ENCODE measurements at regions not wholly inside any gene's neighbourhood (a gene's known extent, or its start where the extent isn't known, plus 50 kb on each side); places are given as distances from the start of the nearest gene placed in this dataset.
"Not testable (repeated sequence)": the region's sequence is repeated elsewhere in the genome, so short reads cannot be mapped to it uniquely, and the experiment has no call there.

DNA sequence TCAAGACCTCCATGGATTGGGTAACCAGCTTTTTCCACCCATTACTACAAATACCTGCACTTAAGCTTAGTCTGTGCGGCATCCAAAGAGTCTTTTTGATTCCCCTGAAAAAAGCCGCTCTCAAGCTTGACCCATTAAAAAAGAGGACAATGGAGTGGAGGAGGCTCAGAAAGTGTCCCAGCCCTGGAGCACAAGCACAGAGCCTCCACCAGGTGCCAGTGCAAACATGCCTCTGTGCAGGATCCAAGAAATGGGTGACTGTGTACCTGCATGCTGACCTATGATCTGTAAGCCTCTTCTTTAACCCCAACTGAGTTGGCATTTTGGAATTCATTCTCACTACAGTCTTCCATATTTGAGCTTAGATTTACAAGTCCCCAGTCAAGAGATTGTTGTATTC, 168.3 kb upstream of the TLE4 start:
- no peak for DNase-seq

DNA sequence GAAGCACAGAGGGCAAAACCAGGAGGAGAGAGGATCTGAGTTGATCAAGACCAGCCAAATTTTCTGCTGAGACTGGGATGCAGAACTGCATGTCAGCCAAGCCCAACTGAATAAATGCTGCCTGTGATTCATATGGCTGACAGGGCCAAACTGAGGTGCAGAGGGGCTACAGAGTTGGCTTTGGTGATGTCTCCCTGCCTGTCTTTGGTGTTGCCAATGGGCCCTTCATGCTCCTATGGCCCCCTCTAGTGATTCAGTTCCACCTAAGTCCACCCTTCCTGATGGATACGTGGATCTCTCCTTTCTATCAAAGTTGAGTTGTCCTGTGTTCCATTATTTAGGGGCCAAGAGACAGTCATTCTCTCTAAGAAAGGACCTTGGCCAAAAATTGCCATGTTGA, 163.6 kb upstream of the TLE4 start:
- no peak for DNase-seq

DNA sequence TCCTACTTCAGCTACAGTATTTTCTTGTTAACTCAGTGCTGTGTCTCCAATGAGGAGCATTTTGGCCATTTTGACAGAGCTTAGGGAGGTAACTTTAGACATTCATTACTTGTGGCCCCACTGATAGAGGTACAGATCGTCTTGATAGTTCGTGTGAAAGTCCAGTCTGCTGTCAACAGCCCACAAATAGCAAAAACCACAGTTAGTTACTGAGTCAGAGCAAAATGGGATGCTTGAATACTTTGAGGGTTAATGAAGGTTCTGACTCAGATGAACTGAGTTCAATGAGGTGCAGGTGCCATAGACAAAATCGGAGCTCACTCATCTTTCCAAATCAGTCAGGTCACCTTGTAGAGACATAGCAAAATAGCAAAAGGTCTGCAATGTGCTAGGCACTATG, 163.1 kb upstream of the TLE4 start:
- no peak for DNase-seq

DNA sequence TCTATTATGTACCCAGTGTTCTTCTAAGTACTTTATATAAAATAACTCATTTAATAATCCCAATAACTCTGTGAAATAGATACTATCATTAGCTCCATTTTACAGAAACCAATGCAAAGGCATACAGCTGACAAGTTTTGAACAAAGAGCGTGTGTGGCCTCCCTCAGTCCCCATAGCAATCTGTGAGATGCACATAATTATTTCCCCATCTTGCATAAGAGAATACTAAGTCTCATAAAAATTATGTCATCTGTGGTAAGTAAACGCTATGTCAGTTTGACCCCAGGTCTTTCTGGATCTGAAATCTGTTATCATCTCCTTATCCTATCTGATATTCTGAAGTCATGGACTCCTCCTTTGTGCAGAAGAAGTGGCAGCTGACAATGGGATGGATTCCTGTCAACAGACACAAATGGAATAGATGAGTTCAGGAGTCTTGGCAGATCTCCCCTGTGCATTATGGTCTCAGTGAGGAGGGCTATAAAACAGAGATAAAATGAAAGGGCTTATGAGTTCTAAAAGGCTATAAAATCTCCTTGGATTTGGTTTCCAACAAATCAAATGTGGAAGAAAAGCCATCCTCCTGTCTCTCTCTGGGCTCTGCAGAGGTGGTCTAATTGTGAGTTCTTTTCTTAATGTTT, 162.5 kb upstream of the TLE4 start:
- no peak for DNase-seq

DNA sequence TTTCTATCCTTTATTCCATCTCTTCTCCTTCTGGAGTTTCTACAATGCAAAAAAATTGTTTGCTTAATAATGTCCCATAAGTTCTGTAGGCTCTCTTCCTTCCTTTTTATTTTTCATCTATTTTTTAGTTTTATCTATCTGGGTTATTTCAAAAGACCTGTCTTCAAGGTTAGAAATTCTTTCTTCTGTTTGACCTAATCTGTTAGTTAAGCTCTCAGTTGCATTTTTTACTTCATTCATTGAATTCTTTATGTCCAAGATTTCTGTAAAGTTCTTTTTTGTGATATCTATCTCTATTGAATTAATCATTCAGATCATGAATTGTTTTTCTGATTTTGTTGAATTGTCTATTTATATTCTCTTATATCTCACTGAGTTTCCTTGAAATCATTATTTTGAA, 145.9 kb upstream of the TLE4 start:
- no peak for DNase-seq

GRCh38 chr9:79428422-79428821, 143.3 kb upstream of the TLE4 start:
- DNase-seq: no peak

DNA sequence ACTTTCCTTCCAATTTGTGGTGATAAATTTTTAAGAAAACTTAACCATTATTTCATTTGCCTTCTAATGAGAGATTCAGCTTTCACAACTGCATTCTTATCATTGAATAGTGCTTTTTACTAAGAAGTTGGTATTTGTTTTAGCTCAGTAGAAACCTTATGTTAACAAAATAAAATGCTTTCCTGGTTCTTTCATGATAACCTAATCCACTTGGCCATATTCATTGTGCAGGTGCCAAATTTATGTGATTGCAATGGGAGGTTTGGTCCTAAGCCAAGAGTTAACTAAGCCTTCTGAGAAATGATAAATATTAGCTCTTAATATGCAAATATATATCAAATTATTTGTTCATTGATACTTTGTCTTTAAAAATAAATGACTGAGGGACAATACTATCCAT, 141.1 kb upstream of the TLE4 start:
- DNase-seq: no peak

GRCh38 chr9:79431019-79431679, 140.6 kb upstream of the TLE4 start:
- no peak for DNase-seq

DNA sequence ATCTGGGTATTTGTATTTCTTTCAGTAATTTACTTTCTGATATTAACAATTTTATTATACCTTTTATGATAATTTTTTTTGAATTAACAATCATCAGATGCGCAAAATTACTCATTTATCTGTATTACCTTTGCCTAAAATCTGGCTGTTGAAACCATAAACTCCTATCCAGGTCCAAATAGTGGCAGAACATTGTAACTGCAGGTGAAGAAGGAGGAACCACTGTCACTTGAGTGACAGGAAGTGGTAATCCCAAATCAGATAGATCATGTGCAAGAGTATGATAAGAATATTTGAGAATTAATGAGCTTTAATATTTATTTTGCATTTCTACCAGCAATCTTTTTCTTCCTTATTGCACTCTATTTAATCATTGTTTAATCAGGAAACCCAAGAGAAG, 139.3 kb upstream of the TLE4 start:
- no peak for DNase-seq

GRCh38 chr9:79433703-79434102, 138.1 kb upstream of the TLE4 start:
- no peak for DNase-seq

- DNase-seq: not testable (repeated sequence)
These were observed 132.5 kb upstream of the TLE4 start for GRCh38 chr9:79439221-79439620.

GRCh38 chr9:79446523-79447307, 125.0 kb upstream of the TLE4 start:
- no peak for DNase-seq

DNA sequence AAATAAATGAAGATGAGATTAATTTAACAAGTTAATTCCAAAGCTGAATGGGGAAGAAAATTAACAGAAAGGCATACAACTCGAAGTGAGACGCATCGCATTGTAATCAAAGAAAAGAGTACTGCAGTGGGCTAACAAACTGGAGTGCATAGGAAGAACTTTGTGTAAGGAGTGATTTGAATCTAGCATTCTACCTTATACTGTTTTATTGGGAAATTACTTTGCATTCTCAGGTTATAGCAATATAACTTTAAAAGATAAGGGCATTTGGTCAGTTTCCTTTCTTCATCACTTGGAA, 124.5 kb upstream of the TLE4 start:
- DNase-seq: no peak

- no peak for DNase-seq
These were observed 124.0 kb upstream of the TLE4 start for GRCh38 chr9:79447762-79448161.

DNA sequence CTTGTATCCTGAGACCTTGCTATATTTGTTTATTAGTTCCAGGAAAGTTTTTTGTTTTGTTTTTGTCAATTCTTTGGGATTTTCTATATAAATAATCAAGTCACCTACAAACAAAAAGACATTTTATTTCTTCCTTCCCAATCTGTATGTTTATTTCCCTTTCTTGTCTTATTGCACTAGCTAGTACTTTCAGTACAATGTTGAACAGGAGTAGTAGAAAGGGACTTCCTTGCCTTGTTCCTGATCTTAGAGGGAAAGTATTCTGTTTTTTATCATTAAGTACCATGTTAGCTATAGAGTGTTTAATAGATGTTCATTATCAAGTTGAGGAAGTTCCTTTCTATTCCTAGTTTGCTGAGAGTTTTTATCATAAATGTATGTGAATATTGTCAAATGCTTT, 119.5 kb upstream of the TLE4 start:
- DNase-seq: no peak

GRCh38 chr9:79461712-79462111, 110.1 kb upstream of the TLE4 start:
- DNase-seq: no peak

DNA sequence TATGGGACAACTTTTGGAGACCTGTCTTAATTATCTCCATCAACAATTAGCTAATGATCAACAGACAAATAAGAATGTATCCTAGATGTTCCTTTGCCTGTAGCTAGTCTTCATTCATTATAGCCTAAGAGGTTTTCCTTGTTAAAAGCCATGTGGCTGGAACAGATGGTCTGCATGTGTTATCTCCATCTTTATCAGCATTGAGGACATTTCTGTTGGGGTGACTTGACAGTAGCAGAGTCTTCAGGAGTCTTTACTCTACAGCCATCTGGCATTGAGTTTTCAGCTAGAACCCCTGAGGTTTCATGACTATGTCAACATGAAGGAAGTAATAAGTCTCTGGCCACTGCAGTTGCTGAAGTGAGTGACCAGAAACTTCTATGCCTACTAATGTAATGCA, 106.6 kb upstream of the TLE4 start:
- DNase-seq: no peak

DNA sequence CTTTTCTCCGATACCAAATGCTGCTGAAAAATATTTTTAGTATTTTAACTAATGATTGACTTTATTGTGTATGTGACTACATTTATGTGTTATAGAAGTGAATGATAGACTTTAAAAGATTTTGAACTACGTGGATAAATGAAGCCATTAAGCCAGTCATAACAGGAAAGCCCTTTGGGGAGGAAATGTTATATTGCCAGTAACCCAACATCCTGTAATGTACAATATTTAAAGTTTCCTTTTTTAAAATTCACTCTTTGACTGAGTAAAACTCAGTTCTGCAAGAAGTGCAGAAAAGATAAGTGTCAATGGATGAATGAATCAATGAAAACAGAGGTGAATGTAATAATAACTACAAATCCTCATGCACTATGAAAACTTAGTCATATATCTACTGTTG, 102.6 kb upstream of the TLE4 start:
- peak in 1 of 5 donors; percentile 39 for DNase-seq

DNA sequence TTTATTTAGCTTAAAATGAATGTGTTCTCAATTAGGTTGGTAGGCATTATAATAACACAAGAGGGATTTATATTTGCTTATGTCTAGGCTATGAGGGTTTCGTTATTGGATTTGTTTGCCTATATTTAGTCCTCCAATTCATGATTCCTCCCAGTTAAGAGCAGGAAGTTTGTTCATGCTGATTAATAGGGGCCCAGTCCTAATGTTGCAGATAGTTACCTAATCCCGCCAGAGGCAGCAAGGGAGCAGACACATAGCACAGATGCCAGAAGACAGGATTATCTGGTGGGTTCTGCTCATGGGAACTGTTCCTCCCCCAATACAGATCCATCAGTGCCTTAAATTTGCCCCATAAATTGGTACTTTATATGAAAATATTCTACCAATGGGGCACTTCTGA, 100.8 kb upstream of the TLE4 start:
- DNase-seq: no peak

GRCh38 chr9:79471580-79472543, 99.9 kb upstream of the TLE4 start:
- peak in 2 of 5 donors; percentile 2 to 8 for DNase-seq

- DNase-seq: no peak
These were observed 98.1 kb upstream of the TLE4 start for GRCh38 chr9:79473704-79474103.

DNA sequence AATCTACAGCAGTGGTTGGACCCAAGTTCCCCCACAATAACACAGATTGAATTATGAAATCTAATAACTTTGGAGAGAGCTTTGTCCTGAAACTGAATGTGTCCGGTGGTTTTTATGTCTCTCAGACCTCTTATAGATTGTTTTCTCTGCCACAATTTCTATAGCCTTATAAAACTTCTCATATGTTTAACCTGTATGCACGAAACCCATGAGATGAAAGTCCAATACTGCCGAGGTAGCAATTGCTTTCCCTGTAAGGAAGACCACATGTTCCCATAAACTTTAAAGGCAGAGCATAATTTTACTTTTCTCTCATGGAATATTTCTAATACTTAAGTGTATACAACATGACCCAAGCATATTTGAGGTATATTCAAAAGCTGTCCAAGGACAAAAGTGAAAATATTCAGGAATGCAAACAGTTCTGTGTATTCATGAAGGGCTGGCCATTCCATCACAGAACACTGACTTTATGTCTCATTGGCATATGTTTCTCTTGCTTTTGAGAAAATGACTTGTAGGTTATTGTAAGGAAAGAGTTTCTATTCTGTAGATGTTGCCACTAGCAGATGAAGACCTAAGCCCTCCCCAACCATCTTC, 94.4 kb upstream of the TLE4 start:
- DNase-seq: no peak

Measured in T-helper 1 cell (primary cell).